GM19238 (cell line): ENCODE measurements at regions not wholly inside any gene's neighbourhood (a gene's known extent, or its start where the extent isn't known, plus 50 kb on each side); places are given as distances from the start of the nearest gene placed in this dataset.

ENCODE experiments used
- DNase-seq: peaks from one replicate; pipeline ENCODE4 v3.0.0; 2011; ENCODE audit warnings: low spot score; ENCODE audit not compliant: insufficient read length

- DNase-seq, result no peak
These were observed 340.7 kb upstream of the SLIT2 start for GRCh38 chr4:19910861-19911525.

GRCh38 chr4:19905024-19905423 is 346.7 kb upstream of the SLIT2 start:
- DNase-seq, result no peak

- DNase-seq, result no peak
These were observed 363.1 kb upstream of the SLIT2 start for GRCh38 chr4:19888587-19888986.

- no peak for DNase-seq
These were observed 367.9 kb upstream of the SLIT2 start for GRCh38 chr4:19883841-19884240.

GRCh38 chr4:19880206-19880605 is 371.5 kb upstream of the SLIT2 start:
- DNase-seq, result no peak

GRCh38 chr4:19879330-19879729 is 372.4 kb upstream of the SLIT2 start:
- no peak for DNase-seq

- DNase-seq, result no peak
These were observed 393.7 kb upstream of the SLIT2 start for GRCh38 chr4:19857991-19858390.

GRCh38 chr4:19857380-19857779 is 394.3 kb upstream of the SLIT2 start:
- DNase-seq, result no peak

- DNase-seq, result no peak
These were observed 400.8 kb upstream of the SLIT2 start for GRCh38 chr4:19850909-19851308.

GRCh38 chr4:19844446-19844845 is 407.3 kb upstream of the SLIT2 start:
- no peak for DNase-seq

- no peak for DNase-seq
These were observed 409.2 kb upstream of the SLIT2 start for GRCh38 chr4:19842471-19842870.

- DNase-seq, result no peak
These were observed 412.8 kb upstream of the SLIT2 start for GRCh38 chr4:19838858-19839257.

GRCh38 chr4:19835429-19835828 is 416.3 kb upstream of the SLIT2 start:
- DNase-seq, result no peak

- no peak for DNase-seq
These were observed 419.3 kb upstream of the SLIT2 start for GRCh38 chr4:19832411-19832810.

GRCh38 chr4:19831644-19832285 is 419.9 kb upstream of the SLIT2 start:
- DNase-seq, result no peak

GRCh38 chr4:19829101-19829500 is 422.6 kb upstream of the SLIT2 start:
- DNase-seq, result no peak

GRCh38 chr4:19823781-19824180 is 427.9 kb upstream of the SLIT2 start:
- DNase-seq, result no peak

- DNase-seq, result no peak
These were observed 432.0 kb upstream of the SLIT2 start for GRCh38 chr4:19819737-19820136.

- DNase-seq, result no peak
These were observed 441.7 kb upstream of the SLIT2 start for GRCh38 chr4:19809989-19810388.

GRCh38 chr4:19807505-19807904 is 444.2 kb upstream of the SLIT2 start:
- no peak for DNase-seq

- no peak for DNase-seq
These were observed 444.8 kb upstream of the SLIT2 start for GRCh38 chr4:19806865-19807264.

GRCh38 chr4:19803406-19803805 is 448.3 kb upstream of the SLIT2 start:
- no peak for DNase-seq

- no peak for DNase-seq
These were observed 457.9 kb upstream of the SLIT2 start for GRCh38 chr4:19793831-19794230.
